ENCODE measurements at regions not wholly inside any gene's neighbourhood (a gene's known extent, or its start where the extent isn't known, plus 50 kb on each side); places are given as distances from the start of the nearest gene placed in this dataset.

DNA sequence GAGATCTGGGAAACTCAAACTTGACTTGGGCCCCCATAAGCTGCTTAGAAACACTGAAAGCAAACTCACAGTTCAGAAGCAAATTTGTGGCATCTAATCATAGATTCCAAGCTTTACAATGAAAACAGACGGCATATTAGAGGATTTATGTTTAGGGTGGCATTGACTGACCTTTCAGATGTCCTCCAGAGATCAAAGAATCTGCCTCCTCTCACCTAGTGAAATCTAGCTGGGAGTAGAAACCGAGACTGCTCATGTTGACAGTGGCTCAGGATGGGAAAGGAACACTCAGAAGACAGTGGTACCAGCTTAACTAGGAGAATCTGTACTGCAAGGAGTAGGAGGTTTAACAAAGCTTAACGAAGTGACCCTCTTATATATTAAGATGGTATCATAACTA lies 345.0 kb downstream of the GXYLT1 start:
- no peak for TF ChIP-seq EP300 (IDR thresholded peaks at IDR 0.05)
- TF ChIP-seq POLR2AphosphoS5 (IDR thresholded peaks at IDR 0.05) = no peak
